ENCODE measurements at regions not wholly inside any gene's neighbourhood (a gene's known extent, or its start where the extent isn't known, plus 50 kb on each side); places are given as distances from the start of the nearest gene placed in this dataset.

DNA sequence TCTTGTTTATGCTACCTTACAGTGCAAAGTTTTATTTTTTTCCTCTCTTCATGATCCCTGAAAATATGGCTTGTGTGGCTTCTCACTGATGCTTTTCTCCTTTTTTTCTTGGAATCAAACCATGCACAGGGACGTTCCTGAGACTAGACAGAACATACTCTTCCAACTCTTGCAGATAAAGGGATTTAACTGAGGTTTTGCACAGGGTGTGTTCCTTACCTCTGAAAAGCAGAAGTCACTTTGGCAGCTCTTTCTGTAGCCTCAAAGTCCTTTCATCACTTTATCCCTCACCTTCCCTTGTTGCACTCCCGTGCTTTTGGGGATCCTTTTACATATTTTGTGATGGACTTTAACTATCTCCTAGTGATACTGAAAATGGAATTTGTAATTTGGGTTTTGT lies 300.1 kb downstream of the SPRY1 start (continued):
- TF ChIP-seq, protein P1, sequence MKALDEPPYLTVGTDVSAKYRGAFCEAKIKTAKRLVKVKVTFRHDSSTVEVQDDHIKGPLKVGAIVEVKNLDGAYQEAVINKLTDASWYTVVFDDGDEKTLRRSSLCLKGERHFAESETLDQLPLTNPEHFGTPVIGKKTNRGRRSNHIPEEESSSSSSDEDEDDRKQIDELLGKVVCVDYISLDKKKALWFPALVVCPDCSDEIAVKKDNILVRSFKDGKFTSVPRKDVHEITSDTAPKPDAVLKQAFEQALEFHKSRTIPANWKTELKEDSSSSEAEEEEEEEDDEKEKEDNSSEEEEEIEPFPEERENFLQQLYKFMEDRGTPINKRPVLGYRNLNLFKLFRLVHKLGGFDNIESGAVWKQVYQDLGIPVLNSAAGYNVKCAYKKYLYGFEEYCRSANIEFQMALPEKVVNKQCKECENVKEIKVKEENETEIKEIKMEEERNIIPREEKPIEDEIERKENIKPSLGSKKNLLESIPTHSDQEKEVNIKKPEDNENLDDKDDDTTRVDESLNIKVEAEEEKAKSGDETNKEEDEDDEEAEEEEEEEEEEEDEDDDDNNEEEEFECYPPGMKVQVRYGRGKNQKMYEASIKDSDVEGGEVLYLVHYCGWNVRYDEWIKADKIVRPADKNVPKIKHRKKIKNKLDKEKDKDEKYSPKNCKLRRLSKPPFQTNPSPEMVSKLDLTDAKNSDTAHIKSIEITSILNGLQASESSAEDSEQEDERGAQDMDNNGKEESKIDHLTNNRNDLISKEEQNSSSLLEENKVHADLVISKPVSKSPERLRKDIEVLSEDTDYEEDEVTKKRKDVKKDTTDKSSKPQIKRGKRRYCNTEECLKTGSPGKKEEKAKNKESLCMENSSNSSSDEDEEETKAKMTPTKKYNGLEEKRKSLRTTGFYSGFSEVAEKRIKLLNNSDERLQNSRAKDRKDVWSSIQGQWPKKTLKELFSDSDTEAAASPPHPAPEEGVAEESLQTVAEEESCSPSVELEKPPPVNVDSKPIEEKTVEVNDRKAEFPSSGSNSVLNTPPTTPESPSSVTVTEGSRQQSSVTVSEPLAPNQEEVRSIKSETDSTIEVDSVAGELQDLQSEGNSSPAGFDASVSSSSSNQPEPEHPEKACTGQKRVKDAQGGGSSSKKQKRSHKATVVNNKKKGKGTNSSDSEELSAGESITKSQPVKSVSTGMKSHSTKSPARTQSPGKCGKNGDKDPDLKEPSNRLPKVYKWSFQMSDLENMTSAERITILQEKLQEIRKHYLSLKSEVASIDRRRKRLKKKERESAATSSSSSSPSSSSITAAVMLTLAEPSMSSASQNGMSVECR (CRISPR knock-in tag; IDR thresholded peaks at IDR 0.05; ENCODE audit: borderline replicate concordance), result no peak
- TF ChIP-seq JUN (CRISPR knock-in tag; IDR thresholded peaks at IDR 0.05) (no peak), ZNF232 (CRISPR knock-in tag; IDR thresholded peaks at IDR 0.05) (no peak), PRRX2 (CRISPR knock-in tag; IDR thresholded peaks at IDR 0.05) (no peak), GRHL2 (CRISPR knock-in tag; IDR thresholded peaks at IDR 0.05; ENCODE audit: insufficient replicate concordance, severe bottlenecking) (no peak), CREB1 (CRISPR knock-in tag; IDR thresholded peaks at IDR 0.05) (no peak), TEAD1 (CRISPR knock-in tag; IDR thresholded peaks at IDR 0.05) (no peak)
- TF ChIP-seq, protein P2, sequence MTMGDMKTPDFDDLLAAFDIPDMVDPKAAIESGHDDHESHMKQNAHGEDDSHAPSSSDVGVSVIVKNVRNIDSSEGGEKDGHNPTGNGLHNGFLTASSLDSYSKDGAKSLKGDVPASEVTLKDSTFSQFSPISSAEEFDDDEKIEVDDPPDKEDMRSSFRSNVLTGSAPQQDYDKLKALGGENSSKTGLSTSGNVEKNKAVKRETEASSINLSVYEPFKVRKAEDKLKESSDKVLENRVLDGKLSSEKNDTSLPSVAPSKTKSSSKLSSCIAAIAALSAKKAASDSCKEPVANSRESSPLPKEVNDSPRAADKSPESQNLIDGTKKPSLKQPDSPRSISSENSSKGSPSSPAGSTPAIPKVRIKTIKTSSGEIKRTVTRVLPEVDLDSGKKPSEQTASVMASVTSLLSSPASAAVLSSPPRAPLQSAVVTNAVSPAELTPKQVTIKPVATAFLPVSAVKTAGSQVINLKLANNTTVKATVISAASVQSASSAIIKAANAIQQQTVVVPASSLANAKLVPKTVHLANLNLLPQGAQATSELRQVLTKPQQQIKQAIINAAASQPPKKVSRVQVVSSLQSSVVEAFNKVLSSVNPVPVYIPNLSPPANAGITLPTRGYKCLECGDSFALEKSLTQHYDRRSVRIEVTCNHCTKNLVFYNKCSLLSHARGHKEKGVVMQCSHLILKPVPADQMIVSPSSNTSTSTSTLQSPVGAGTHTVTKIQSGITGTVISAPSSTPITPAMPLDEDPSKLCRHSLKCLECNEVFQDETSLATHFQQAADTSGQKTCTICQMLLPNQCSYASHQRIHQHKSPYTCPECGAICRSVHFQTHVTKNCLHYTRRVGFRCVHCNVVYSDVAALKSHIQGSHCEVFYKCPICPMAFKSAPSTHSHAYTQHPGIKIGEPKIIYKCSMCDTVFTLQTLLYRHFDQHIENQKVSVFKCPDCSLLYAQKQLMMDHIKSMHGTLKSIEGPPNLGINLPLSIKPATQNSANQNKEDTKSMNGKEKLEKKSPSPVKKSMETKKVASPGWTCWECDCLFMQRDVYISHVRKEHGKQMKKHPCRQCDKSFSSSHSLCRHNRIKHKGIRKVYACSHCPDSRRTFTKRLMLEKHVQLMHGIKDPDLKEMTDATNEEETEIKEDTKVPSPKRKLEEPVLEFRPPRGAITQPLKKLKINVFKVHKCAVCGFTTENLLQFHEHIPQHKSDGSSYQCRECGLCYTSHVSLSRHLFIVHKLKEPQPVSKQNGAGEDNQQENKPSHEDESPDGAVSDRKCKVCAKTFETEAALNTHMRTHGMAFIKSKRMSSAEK (CRISPR knock-in tag; IDR thresholded peaks at IDR 0.05; ENCODE audit: borderline replicate concordance), result no peak
- TF ChIP-seq, protein P3, sequence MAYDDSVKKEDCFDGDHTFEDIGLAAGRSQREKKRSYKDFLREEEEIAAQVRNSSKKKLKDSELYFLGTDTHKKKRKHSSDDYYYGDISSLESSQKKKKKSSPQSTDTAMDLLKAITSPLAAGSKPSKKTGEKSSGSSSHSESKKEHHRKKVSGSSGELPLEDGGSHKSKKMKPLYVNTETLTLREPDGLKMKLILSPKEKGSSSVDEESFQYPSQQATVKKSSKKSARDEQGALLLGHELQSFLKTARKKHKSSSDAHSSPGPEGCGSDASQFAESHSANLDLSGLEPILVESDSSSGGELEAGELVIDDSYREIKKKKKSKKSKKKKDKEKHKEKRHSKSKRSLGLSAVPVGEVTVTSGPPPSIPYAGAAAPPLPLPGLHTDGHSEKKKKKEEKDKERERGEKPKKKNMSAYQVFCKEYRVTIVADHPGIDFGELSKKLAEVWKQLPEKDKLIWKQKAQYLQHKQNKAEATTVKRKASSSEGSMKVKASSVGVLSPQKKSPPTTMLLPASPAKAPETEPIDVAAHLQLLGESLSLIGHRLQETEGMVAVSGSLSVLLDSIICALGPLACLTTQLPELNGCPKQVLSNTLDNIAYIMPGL (CRISPR knock-in tag; IDR thresholded peaks at IDR 0.05), result no peak
- TF ChIP-seq, protein P4, sequence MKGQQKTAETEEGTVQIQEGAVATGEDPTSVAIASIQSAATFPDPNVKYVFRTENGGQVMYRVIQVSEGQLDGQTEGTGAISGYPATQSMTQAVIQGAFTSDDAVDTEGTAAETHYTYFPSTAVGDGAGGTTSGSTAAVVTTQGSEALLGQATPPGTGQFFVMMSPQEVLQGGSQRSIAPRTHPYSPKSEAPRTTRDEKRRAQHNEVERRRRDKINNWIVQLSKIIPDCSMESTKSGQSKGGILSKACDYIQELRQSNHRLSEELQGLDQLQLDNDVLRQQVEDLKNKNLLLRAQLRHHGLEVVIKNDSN (CRISPR knock-in tag; IDR thresholded peaks at IDR 0.05), result no peak
- TF ChIP-seq, protein P5, sequence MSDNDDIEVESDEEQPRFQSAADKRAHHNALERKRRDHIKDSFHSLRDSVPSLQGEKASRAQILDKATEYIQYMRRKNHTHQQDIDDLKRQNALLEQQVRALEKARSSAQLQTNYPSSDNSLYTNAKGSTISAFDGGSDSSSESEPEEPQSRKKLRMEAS (CRISPR knock-in tag; IDR thresholded peaks at IDR 0.05), result no peak

DNA sequence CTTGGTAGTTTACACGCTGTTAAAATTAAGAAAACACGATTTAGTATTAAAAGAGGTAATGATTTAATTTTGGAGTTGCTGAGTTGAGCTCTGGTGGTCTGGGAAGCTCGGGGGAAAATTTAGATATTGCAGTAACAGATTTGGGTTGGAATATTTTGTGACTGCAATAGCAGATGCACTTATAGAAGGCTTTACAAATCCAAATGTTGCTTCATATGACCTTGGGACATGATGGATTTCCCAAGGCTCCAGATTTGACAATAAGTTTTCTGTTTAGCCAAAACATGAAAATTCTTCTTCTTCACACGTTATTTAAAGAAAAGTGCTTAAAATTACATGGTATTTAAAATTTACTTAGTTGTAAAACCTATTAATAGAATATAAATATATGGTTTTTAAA lies 302.0 kb downstream of the SPRY1 start:
- ATAC-seq, result no peak
- H3K27ac Mint-ChIP-seq, result no peak overlapping the region
- no peaks in the 10 kb centered on the region for H3K27me3 Mint-ChIP-seq (ENCODE audit: low read depth)
- no peaks in the 10 kb centered on the region for H3K36me3 Mint-ChIP-seq
- H3K4me1 Mint-ChIP-seq, result no peaks in the 10 kb centered on the region
- no peak overlapping the region for H3K4me3 Mint-ChIP-seq
- ChIA-PET POLR2A (no interaction called here), CTCF (no interaction called here)
- DNase-seq (ENCODE audit: low spot score), result no peak
- H3K9me3 Mint-ChIP-seq, result peaks cover 18% of the 10 kb centered on the region; the same call in 1 of the 2 replicates
- no peak for TF ChIP-seq NFATC4 (CRISPR knock-in tag; IDR thresholded peaks at IDR 0.05)
- no peak for TF ChIP-seq GTF2I (CRISPR knock-in tag; conservative IDR thresholded peaks at IDR 0.05)
- TF ChIP-seq, protein P6, sequence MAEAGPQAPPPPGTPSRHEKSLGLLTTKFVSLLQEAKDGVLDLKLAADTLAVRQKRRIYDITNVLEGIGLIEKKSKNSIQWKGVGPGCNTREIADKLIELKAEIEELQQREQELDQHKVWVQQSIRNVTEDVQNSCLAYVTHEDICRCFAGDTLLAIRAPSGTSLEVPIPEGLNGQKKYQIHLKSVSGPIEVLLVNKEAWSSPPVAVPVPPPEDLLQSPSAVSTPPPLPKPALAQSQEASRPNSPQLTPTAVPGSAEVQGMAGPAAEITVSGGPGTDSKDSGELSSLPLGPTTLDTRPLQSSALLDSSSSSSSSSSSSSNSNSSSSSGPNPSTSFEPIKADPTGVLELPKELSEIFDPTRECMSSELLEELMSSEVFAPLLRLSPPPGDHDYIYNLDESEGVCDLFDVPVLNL (CRISPR knock-in tag; IDR thresholded peaks at IDR 0.05; ENCODE audit: borderline replicate concordance, low read depth), result no peak
- TF ChIP-seq, protein P7, sequence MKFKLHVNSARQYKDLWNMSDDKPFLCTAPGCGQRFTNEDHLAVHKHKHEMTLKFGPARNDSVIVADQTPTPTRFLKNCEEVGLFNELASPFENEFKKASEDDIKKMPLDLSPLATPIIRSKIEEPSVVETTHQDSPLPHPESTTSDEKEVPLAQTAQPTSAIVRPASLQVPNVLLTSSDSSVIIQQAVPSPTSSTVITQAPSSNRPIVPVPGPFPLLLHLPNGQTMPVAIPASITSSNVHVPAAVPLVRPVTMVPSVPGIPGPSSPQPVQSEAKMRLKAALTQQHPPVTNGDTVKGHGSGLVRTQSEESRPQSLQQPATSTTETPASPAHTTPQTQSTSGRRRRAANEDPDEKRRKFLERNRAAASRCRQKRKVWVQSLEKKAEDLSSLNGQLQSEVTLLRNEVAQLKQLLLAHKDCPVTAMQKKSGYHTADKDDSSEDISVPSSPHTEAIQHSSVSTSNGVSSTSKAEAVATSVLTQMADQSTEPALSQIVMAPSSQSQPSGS (CRISPR knock-in tag; IDR thresholded peaks at IDR 0.05; ENCODE audit: borderline replicate concordance, low read depth), result no peak
- TF ChIP-seq NR1H2 (CRISPR knock-in tag; IDR thresholded peaks at IDR 0.05), result no peak
- TF ChIP-seq JUN (CRISPR knock-in tag; IDR thresholded peaks at IDR 0.05), result no peak
- TF ChIP-seq ZNF671 (CRISPR knock-in tag; IDR thresholded peaks at IDR 0.05), result no peak
- no peak for TF ChIP-seq SMAD4 (CRISPR knock-in tag; IDR thresholded peaks at IDR 0.05)
- no peak for TF ChIP-seq NR2C2 (CRISPR knock-in tag; IDR thresholded peaks at IDR 0.05)
- TF ChIP-seq, protein P8, sequence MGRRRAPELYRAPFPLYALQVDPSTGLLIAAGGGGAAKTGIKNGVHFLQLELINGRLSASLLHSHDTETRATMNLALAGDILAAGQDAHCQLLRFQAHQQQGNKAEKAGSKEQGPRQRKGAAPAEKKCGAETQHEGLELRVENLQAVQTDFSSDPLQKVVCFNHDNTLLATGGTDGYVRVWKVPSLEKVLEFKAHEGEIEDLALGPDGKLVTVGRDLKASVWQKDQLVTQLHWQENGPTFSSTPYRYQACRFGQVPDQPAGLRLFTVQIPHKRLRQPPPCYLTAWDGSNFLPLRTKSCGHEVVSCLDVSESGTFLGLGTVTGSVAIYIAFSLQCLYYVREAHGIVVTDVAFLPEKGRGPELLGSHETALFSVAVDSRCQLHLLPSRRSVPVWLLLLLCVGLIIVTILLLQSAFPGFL (CRISPR knock-in tag; IDR thresholded peaks at IDR 0.05; ENCODE audit: borderline replicate concordance), result no peak
- no peak for TF ChIP-seq FOXJ3 (CRISPR knock-in tag; IDR thresholded peaks at IDR 0.05; ENCODE audit: borderline replicate concordance)
- TF ChIP-seq ZBTB21 (CRISPR knock-in tag; IDR thresholded peaks at IDR 0.05; ENCODE audit: borderline replicate concordance), result no peak

Measured in WTC11 (cell line).